Caco-2 (cell line): ENCODE measurements at regions not wholly inside any gene's neighbourhood (a gene's known extent, or its start where the extent isn't known, plus 50 kb on each side); places are given as distances from the start of the nearest gene placed in this dataset.

Experiments used
- BruUV-seq: library from RNA; stranded (reverse); fragments of 400-500 nt; replicated peaks from 2 replicates; lab custom pipeline; 2021; lab: Mats Ljungman, UMichigan
- CTCF ChIA-PET: fragments of 300-600 bp; sonication (Branson Sonifier 250); formaldehyde crosslinking; loops from one replicate; lab custom pipeline; 2022; ENCODE audit warnings: antibody characterized with exemption; lab: Charles Lee
- POLR2A ChIA-PET: fragments of 300-600 bp; sonication (Branson Sonifier 250); formaldehyde crosslinking; loops from one replicate; lab custom pipeline; 2022; ENCODE audit warnings: antibody characterized with exemption; lab: Charles Lee
- DNase-seq, 2 experiments: peaks; one replicate each; pipeline versions ENCODE4 v3.0.0 to v3.0.0-alpha.2; 2020 to 2022
- H3K27me3 ChIP-seq: replicated peaks from 2 replicates; pipeline ENCODE4 v1.6.0; 2011; ENCODE audit warnings: low read length; ENCODE audit not compliant: control insufficient read depth, insufficient read depth
- H3K36me3 ChIP-seq: 2 replicates; pipeline ENCODE4 v1.5.1; 2011; ENCODE audit warnings: low read length; ENCODE audit not compliant: control insufficient read depth, insufficient read depth
- H3K4me1 ChIP-seq: fragments of 250-450 bp; sonication (Bioruptor Pico); 2 replicates; pipeline ENCODE4 v1.5.1; 2020; ENCODE audit warnings: mild to moderate bottlenecking
- H3K4me3 ChIP-seq: 2 replicates; pipeline ENCODE4 v1.5.1; 2011; ENCODE audit warnings: low read depth, mild to moderate bottlenecking, control low read depth, low read length
- H3K9me3 ChIP-seq: fragments of 250-450 bp; sonication (Bioruptor Pico); 2 replicates; pipeline ENCODE4 v1.5.1; 2020; ENCODE audit warnings: mild to moderate bottlenecking, moderate library complexity
- H3K27ac Mint-ChIP-seq: one replicate; pipeline ENCODE4 v1.8.0; 2022; ENCODE audit warnings: mixed read lengths; ENCODE audit not compliant: unreplicated experiment
- H3K27me3 Mint-ChIP-seq: one replicate; pipeline ENCODE4 v1.8.0; 2022; ENCODE audit warnings: mixed read lengths; ENCODE audit not compliant: insufficient read depth, unreplicated experiment
- H3K36me3 Mint-ChIP-seq: one replicate; pipeline ENCODE4 v1.8.0; 2022; ENCODE audit warnings: mild to moderate bottlenecking, mixed read lengths; ENCODE audit not compliant: insufficient read depth, unreplicated experiment
- H3K4me1 Mint-ChIP-seq: one replicate; pipeline ENCODE4 v1.8.0; 2022; ENCODE audit warnings: low read depth, mixed read lengths; ENCODE audit not compliant: unreplicated experiment
- H3K4me3 Mint-ChIP-seq: one replicate; pipeline ENCODE4 v1.8.0; 2022; ENCODE audit warnings: mild to moderate bottlenecking, moderate library complexity, mixed read lengths; ENCODE audit not compliant: unreplicated experiment
- H3K9me3 Mint-ChIP-seq: one replicate; pipeline ENCODE4 v1.8.0; 2022; ENCODE audit warnings: mixed read lengths; ENCODE audit not compliant: unreplicated experiment
- CTCF ChIP-seq, 2 experiments: fragments of 200-600 bp in 1 of 2; IDR thresholded peaks; 1 replicate in 1 of 2; 2 replicates in 1 of 2; pipeline versions ENCODE4 v1.5.1 to v1.8.0; 2011 to 2022; ENCODE audit warnings: antibody characterized with exemption in 1 of 2, control low read depth in 1 of 2, inconsistent platforms in 1 of 2, low read depth in 1 of 2, low read length in 1 of 2, mild to moderate bottlenecking in 1 of 2, moderate library complexity in 1 of 2; ENCODE audit not compliant: insufficient read depth in 1 of 2, severe bottlenecking in 1 of 2, unreplicated experiment in 1 of 2
- intact Hi-C: fragments of 100-400 bp; cut with micrococcal nuclease; formaldehyde crosslinking; loops from one replicate; pipeline ENCODE4 v1.10.0; 2022; ENCODE audit not compliant: unreplicated experiment

- Histone ChIP-seq H3K4me3 (no peak overlapping the region), H3K4me1 (no peaks in the 10 kb centered on the region), H3K27me3 (no peaks in the 10 kb centered on the region), H3K9me3 (no peaks in the 10 kb centered on the region), H3K36me3 (no peaks in the 10 kb centered on the region)
- no TSS peak for BruUV-seq
- CTCF ChIA-PET = no interaction called here
- Mint-ChIP-seq H3K36me3 (no peaks in the 10 kb centered on the region), H3K4me3 (no peak overlapping the region), H3K4me1 (no peaks in the 10 kb centered on the region), H3K9me3 (no peaks in the 10 kb centered on the region), H3K27ac (no peak overlapping the region), H3K27me3 (no peaks in the 10 kb centered on the region)
- no peak for TF ChIP-seq CTCF (IDR thresholded peaks at IDR 0.05; ENCODE audit: insufficient read depth in 1 of 2, low read depth in 1 of 2, low read length in 1 of 2, severe bottlenecking in 1 of 2, unreplicated experiment in 1 of 2)
- intact Hi-C loops = no loop called here
- no peak for DNase-seq
- POLR2A ChIA-PET = no interaction called here
These were observed 183.9 kb upstream of the TLL1 start for GRCh38 chr4:165689159-165689558.

DNA sequence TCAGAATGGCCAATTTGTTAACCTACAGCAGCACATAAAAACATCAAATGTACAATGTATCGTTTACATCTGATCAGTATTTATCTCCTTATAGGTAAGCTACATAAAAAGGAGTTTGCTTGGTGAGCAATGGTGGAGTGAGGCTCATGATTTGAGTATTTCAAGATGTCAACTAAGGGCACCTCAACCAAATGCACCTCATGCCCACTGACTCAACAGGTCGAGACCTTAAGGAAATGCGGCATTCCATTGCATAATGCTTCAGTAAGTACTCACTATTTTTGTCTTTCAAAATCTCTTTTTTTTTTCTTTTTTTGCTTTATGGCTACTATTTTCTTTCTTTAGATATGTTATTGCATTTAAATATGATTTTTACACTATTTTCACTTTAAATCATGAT is 181.0 kb upstream of the TLL1 start:
- Histone ChIP-seq H3K4me3 (no peak overlapping the region), H3K9me3 (no peaks in the 10 kb centered on the region), H3K4me1 (no peaks in the 10 kb centered on the region), H3K36me3 (no peaks in the 10 kb centered on the region), H3K27me3 (no peaks in the 10 kb centered on the region)
- Mint-ChIP-seq H3K27me3 (no peaks in the 10 kb centered on the region), H3K9me3 (no peaks in the 10 kb centered on the region), H3K4me3 (no peak overlapping the region), H3K27ac (no peak overlapping the region), H3K4me1 (no peaks in the 10 kb centered on the region), H3K36me3 (no peaks in the 10 kb centered on the region)
- ChIA-PET POLR2A (no interaction called here), CTCF (no interaction called here)
- TF ChIP-seq CTCF (IDR thresholded peaks at IDR 0.05; ENCODE audit: insufficient read depth in 1 of 2, low read depth in 1 of 2, low read length in 1 of 2, severe bottlenecking in 1 of 2, unreplicated experiment in 1 of 2) = no peak
- intact Hi-C loops = no loop called here
- no TSS peak for BruUV-seq
- DNase-seq = no peak

DNA sequence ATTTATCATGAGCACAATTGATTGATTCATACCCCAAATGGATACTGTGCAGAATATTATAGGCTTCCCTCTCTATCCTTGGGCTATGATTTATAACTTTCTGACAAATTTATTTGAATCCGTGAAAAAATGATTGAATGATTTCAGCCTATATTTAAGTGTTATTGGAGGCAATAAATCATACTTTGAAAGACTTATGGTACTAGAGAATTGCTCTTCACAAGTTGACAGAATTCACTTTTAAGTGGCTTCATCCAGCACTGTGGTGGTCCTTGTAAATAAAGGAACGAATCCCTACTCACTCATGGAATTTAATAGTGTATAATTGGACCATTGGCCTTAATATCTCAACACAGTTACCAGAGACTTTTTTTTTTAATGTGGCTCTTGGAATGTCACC is 174.8 kb upstream of the TLL1 start:
- no peaks in the 10 kb centered on the region for H3K9me3 ChIP-seq
- H3K36me3 Mint-ChIP-seq = no peaks in the 10 kb centered on the region

More for the DNA sequence above, 174.8 kb upstream of the TLL1 start:
- Histone ChIP-seq H3K27me3 (no peaks in the 10 kb centered on the region), H3K36me3 (no peaks in the 10 kb centered on the region), H3K4me1 (no peaks in the 10 kb centered on the region), H3K4me3 (no peak overlapping the region)
- no TSS peak for BruUV-seq
- intact Hi-C loops = no loop called here
- Mint-ChIP-seq H3K9me3 (no peaks in the 10 kb centered on the region), H3K4me3 (no peak overlapping the region), H3K27ac (no peak overlapping the region), H3K27me3 (no peaks in the 10 kb centered on the region), H3K4me1 (no peaks in the 10 kb centered on the region)
- ChIA-PET CTCF (no interaction called here), POLR2A (no interaction called here)
- DNase-seq = no peak
- no peak for TF ChIP-seq CTCF (IDR thresholded peaks at IDR 0.05; ENCODE audit: insufficient read depth in 1 of 2, low read depth in 1 of 2, low read length in 1 of 2, severe bottlenecking in 1 of 2, unreplicated experiment in 1 of 2)
